ENCODE measurements at regions not wholly inside any gene's neighbourhood (a gene's known extent, or its start where the extent isn't known, plus 50 kb on each side); places are given as distances from the start of the nearest gene placed in this dataset.
A peak's percentile ranks its signal among the peaks of the same experiment; 100 is the strongest.

DNA sequence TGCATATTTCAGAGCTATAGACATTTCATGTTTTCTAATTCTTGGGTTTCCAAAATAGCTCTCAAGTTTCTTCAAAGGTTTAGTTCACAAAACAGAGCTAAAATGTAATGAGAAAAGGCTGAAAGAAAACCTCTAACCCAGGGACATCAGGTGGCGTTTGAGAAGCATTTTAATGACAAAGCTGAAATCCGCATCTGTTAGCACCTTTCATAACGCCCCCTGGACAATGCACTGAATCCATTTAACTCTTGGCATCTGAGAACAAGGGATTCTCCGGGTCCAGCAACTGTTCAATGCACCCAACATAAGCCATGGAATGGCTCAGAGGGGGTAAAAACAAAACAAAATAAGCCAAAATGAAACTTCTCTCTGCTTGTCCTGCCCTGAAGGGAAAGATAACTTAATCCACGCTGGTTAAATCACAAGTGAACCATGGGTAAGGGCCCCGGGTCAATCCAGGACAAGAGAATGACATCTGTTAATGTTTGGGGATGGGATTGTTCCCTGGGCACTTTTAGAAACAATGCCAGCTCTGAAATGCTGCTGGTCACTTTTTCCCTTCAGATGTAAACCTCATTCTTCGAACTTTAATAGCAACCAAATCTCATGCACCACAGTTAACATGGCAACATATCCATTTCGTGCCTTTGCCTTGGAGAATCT, 466.2 kb upstream of the ADAMTS9 start:
- no peak for FAIRE-seq
- Histone ChIP-seq H3K36me3 (ENCODE audit: control insufficient read depth, insufficient read depth, low read length) (no peaks in the 10 kb centered on the region), H3K27me3 (ENCODE audit: control insufficient read depth, insufficient read depth, low read length) (no peaks in the 10 kb centered on the region), H3K4me3 (ENCODE audit: low read depth, low read length) (no peak overlapping the region)
- TF ChIP-seq, protein P1, sequence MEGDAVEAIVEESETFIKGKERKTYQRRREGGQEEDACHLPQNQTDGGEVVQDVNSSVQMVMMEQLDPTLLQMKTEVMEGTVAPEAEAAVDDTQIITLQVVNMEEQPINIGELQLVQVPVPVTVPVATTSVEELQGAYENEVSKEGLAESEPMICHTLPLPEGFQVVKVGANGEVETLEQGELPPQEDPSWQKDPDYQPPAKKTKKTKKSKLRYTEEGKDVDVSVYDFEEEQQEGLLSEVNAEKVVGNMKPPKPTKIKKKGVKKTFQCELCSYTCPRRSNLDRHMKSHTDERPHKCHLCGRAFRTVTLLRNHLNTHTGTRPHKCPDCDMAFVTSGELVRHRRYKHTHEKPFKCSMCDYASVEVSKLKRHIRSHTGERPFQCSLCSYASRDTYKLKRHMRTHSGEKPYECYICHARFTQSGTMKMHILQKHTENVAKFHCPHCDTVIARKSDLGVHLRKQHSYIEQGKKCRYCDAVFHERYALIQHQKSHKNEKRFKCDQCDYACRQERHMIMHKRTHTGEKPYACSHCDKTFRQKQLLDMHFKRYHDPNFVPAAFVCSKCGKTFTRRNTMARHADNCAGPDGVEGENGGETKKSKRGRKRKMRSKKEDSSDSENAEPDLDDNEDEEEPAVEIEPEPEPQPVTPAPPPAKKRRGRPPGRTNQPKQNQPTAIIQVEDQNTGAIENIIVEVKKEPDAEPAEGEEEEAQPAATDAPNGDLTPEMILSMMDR (IDR thresholded peaks at IDR 0.05; ENCODE audit: insufficient read depth, low read length, severe bottlenecking) = no peak
- no peak for DNase-seq (ENCODE audit: low read depth)

DNA sequence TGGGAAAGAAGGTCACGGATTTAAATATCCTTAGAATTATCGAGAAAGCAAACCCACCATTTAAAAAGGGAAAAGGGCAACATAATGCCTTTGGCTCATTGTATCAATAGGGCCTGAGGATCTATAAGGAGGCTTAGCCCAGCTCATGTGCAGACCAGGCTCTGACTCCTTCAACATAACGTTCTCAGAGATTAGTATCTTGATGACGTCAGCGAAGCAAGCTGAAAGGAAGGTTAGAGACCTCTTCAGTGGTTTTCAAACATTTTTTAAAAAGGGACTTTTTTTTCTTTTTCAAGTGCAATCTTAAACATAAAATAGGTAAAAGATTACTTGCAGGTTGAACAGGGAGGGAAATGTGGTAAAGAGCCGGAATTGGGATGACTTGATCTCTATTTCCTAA, 463.9 kb upstream of the ADAMTS9 start:
- FAIRE-seq = no peak
- H3K36me3 ChIP-seq (ENCODE audit: control insufficient read depth, insufficient read depth, low read length) = no peaks in the 10 kb centered on the region
- H3K27me3 ChIP-seq (ENCODE audit: control insufficient read depth, insufficient read depth, low read length) = no peaks in the 10 kb centered on the region
- no peak overlapping the region for H3K4me3 ChIP-seq (ENCODE audit: low read depth, low read length)
- DNase-seq (ENCODE audit: low read depth) = no peak
- TF ChIP-seq, protein P1 (IDR thresholded peaks at IDR 0.05; ENCODE audit: insufficient read depth, low read length, severe bottlenecking) = no peak

DNA sequence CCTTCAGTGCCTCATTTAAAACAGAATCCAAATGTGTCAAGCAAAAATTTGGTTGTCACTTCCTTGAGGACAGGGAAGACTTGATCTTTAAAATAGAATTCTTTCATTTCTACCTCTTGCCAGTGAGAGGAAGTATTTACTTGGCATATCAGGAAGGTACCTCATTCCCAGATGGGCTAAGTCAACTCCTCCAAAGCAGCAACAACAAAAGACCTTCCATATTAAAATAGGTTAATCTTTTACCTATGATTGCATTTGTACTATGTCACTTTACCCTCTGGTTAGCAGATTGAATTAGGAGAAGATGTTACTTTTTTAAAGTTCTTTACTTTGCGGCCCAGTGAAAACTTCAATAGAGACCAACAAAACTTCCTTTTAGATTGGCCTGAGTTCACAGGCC, 462.1 kb upstream of the ADAMTS9 start:
- no peak for FAIRE-seq

DNA sequence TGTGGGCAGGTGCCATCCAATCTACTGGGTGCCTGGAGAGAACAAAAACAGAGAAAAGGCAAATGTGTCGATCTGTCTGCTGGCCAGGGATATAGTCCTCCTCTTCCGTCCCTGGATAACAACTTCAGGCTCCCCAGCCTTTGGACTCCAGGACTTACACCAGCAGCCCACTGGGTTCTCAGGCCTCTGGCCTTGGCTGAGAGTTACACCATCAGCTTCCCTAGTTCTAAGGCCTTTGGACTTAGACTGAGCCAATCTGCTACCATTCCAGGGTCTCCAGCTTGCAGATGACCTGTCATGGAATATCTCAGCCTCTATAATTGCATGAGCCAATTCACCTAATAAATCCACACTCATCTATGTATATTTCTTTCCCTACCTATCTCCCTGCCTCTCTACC, 460.9 kb upstream of the ADAMTS9 start:
- Histone ChIP-seq H3K4me3 (ENCODE audit: low read depth, low read length) (no peak overlapping the region), H3K36me3 (ENCODE audit: control insufficient read depth, insufficient read depth, low read length) (no peaks in the 10 kb centered on the region), H3K27me3 (ENCODE audit: control insufficient read depth, insufficient read depth, low read length) (no peaks in the 10 kb centered on the region)
- FAIRE-seq = no peak
- DNase-seq (ENCODE audit: low read depth) = no peak
- TF ChIP-seq, protein P1 (IDR thresholded peaks at IDR 0.05; ENCODE audit: insufficient read depth, low read length, severe bottlenecking) = no peak

More for the DNA sequence above, 462.1 kb upstream of the ADAMTS9 start:
- TF ChIP-seq, protein P1 (IDR thresholded peaks at IDR 0.05; ENCODE audit: insufficient read depth, low read length, severe bottlenecking) = no peak
- Histone ChIP-seq H3K27me3 (ENCODE audit: control insufficient read depth, insufficient read depth, low read length) (no peaks in the 10 kb centered on the region), H3K36me3 (ENCODE audit: control insufficient read depth, insufficient read depth, low read length) (no peaks in the 10 kb centered on the region), H3K4me3 (ENCODE audit: low read depth, low read length) (no peak overlapping the region)
- no peak for DNase-seq (ENCODE audit: low read depth)

DNA sequence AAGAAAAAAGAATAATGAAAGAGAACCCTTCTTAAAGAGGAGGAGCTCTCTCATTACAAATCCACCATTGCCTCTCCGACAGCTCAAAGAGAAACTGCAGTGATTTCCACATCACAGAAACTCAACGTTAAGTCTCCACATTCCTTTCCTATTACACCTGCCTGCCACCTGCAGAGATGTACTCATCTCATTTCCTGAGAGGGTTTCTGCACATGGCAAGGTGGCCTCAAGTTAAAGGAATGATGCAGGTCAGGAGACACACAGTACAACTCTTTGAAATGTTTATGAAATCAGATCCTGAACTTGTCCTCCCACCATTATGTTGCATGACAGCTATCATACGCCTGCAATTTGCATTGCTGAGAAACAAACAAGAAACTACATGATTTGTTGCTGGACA, 458.4 kb upstream of the ADAMTS9 start:
- Histone ChIP-seq H3K4me3 (ENCODE audit: low read depth, low read length) (no peak overlapping the region), H3K36me3 (ENCODE audit: control insufficient read depth, insufficient read depth, low read length) (no peaks in the 10 kb centered on the region), H3K27me3 (ENCODE audit: control insufficient read depth, insufficient read depth, low read length) (no peaks in the 10 kb centered on the region)
- no peak for FAIRE-seq
- peak; percentile 87 for DNase-seq (ENCODE audit: low read depth)
- TF ChIP-seq, protein P1 (IDR thresholded peaks at IDR 0.05; ENCODE audit: insufficient read depth, low read length, severe bottlenecking) = no peak

DNA sequence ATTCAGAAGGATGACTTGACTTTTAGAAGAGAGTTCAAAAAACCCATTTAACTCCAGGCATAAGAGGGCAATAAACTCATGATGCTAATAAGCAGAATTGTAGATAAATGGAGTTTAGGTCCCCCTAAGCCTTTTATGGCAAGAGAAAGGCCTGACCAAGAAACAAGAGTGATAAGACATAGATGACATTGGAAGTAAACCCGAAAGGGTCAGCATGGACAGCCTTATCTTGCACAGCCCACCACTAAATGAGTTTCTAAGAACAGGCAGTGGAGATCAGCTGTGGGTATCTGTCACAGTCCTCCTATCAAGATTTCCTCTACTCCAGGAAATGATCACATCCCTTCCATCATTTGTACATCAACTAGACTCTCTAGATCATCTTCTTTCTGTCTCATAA, 457.9 kb upstream of the ADAMTS9 start:
- no peak for FAIRE-seq
- no peak for DNase-seq (ENCODE audit: low read depth)
- no peaks in the 10 kb centered on the region for H3K36me3 ChIP-seq (ENCODE audit: control insufficient read depth, insufficient read depth, low read length)
- no peaks in the 10 kb centered on the region for H3K27me3 ChIP-seq (ENCODE audit: control insufficient read depth, insufficient read depth, low read length)
- TF ChIP-seq, protein P1 (IDR thresholded peaks at IDR 0.05; ENCODE audit: insufficient read depth, low read length, severe bottlenecking) = no peak
- no peak overlapping the region for H3K4me3 ChIP-seq (ENCODE audit: low read depth, low read length)

Data from bronchial epithelial cell (primary cell).